BLaER1 treated with 17β-estradiol and CSF1 and Interleukin-3, amounts not matched to agents 10 nM and 100 nM (cell line): ENCODE measurements at regions not wholly inside any gene's neighbourhood (a gene's known extent, or its start where the extent isn't known, plus 50 kb on each side); places are given as distances from the start of the nearest gene placed in this dataset.

Experiments
- H3K27ac ChIP-seq, 11 experiments: shearing (Covaris generic); formaldehyde crosslinking; 2 replicates each; pipeline ENCODE4 v1.8.1; 2022
- H3K27me3 ChIP-seq, 11 experiments: shearing (Covaris generic); formaldehyde crosslinking; 2 replicates each; pipeline ENCODE4 v1.8.1; 2022
- H3K36me3 ChIP-seq, 11 experiments: shearing (Covaris generic); formaldehyde crosslinking; 2 replicates each; pipeline ENCODE4 v1.8.1; 2022
- H3K4me1 ChIP-seq, 10 experiments: shearing (Covaris generic); formaldehyde crosslinking; 2 replicates each; pipeline ENCODE4 v1.8.1; 2022
- H3K4me2 ChIP-seq, 11 experiments: shearing (Covaris generic); formaldehyde crosslinking; 2 replicates each; pipeline ENCODE4 v1.8.1; 2022
- H3K4me3 ChIP-seq, 10 experiments: shearing (Covaris generic); formaldehyde crosslinking; 2 replicates each; pipeline ENCODE4 v1.8.1; 2022
- H3K9ac ChIP-seq, 11 experiments: shearing (Covaris generic); formaldehyde crosslinking; 2 replicates each; pipeline ENCODE4 v1.8.1; 2022
- H3K9me3 ChIP-seq, 11 experiments: shearing (Covaris generic); formaldehyde crosslinking; replicated peaks in 1 of 11; 2 replicates each; pipeline ENCODE4 v1.8.1; 2022
- H4K20me1 ChIP-seq, 11 experiments: shearing (Covaris generic); formaldehyde crosslinking; 2 replicates each; pipeline ENCODE4 v1.8.1; 2022
- Cebpa-rat ChIP-seq, 11 experiments: shearing (Covaris generic); IDR thresholded peaks; 2 replicates each; pipeline ENCODE4 v1.8.1; 2022

GRCh38 chr1:5227114-5227513, 572.7 kb downstream of the AJAP1 start:
- TF ChIP-seq Cebpa-rat (IDR thresholded peaks at IDR 0.05): no peak
- no peaks in the 10 kb centered on the region for H3K4me1 ChIP-seq
- no peaks in the 10 kb centered on the region for H3K27me3 ChIP-seq

GRCh38 chr1:5225707-5226704, 571.6 kb downstream of the AJAP1 start:
- Histone ChIP-seq H4K20me1 (no peaks in the 10 kb centered on the region), H3K9ac (no peak overlapping the region), H3K4me2 (no peak overlapping the region), H3K27me3 (no peaks in the 10 kb centered on the region), H3K27ac (no peak overlapping the region), H3K4me3 (no peak overlapping the region), H3K36me3 (no peaks in the 10 kb centered on the region), H3K4me1 (peaks cover 0 to 4% (median under 1%) of the 10 kb centered on the region in 10 experiments; a peak in 3 of 20 replicates), H3K9me3 (no peaks in the 10 kb centered on the region)
- no peak for TF ChIP-seq Cebpa-rat (IDR thresholded peaks at IDR 0.05)

More at GRCh38 chr1:5227114-5227513, 572.7 kb downstream of the AJAP1 start:
- Histone ChIP-seq H3K36me3 (no peaks in the 10 kb centered on the region), H4K20me1 (no peaks in the 10 kb centered on the region), H3K4me2 (no peak overlapping the region), H3K9ac (no peak overlapping the region), H3K27ac (no peak overlapping the region), H3K4me3 (no peak overlapping the region), H3K9me3 (peaks cover 0 to under 1% (median 0%) of the 10 kb centered on the region in 11 experiments; a peak in 2 of 22 replicates)

GRCh38 chr1:5223206-5223605, 568.8 kb downstream of the AJAP1 start:
- Histone ChIP-seq H3K27ac (no peak overlapping the region), H3K36me3 (no peaks in the 10 kb centered on the region), H4K20me1 (no peaks in the 10 kb centered on the region), H3K4me1 (peaks cover 0 to 13% (median 3%) of the 10 kb centered on the region in 10 experiments; a peak in 5 of 20 replicates), H3K9me3 (no peaks in the 10 kb centered on the region), H3K4me3 (no peak overlapping the region), H3K27me3 (no peaks in the 10 kb centered on the region), H3K4me2 (no peak overlapping the region), H3K9ac (no peak overlapping the region)
- no peak for TF ChIP-seq Cebpa-rat (IDR thresholded peaks at IDR 0.05)

DNA sequence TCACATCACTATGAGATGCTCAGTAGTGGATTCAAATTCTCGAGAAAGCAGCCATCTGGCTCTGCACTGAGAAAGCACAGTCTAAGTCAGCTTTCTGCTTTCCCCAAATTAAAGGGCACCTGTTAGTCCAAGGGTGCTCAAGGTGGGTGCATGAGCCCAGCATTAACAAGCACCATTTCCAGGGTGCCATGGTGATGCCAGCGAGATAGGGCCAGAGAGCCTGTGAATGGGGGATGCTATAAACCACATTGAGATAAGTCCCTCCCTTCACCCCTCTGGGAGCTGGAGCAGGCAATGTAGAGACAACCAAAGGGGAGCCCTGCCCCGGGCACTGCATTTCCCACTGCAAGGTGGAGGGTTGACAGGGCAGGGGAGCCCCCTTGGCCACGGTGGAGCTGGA, 568.2 kb downstream of the AJAP1 start:
- Histone ChIP-seq H4K20me1 (no peaks in the 10 kb centered on the region), H3K9me3 (no peaks in the 10 kb centered on the region), H3K9ac (no peak overlapping the region), H3K27ac (no peak overlapping the region; a peak in 1 of 22 replicates), H3K36me3 (no peaks in the 10 kb centered on the region), H3K4me1 (peaks cover 0 to 13% (median 3%) of the 10 kb centered on the region in 10 experiments; a peak in 5 of 20 replicates), H3K27me3 (no peaks in the 10 kb centered on the region), H3K4me3 (no peak overlapping the region), H3K4me2 (no peak overlapping the region)
- TF ChIP-seq Cebpa-rat (IDR thresholded peaks at IDR 0.05): no peak

GRCh38 chr1:5221451-5221850, 567.0 kb downstream of the AJAP1 start:
- Histone ChIP-seq H3K9ac (no peak overlapping the region), H3K27ac (peak overlapping the region in 1 of 11 experiments; percentile 31; a peak in 1 of 22 replicates), H3K4me3 (no peak overlapping the region), H3K4me2 (peak overlapping the region in 4 of 11 experiments; percentile 9 to 29 (median 26); a peak in 5 of 22 replicates), H3K36me3 (no peaks in the 10 kb centered on the region), H3K4me1 (peaks cover 0 to 13% (median 3%) of the 10 kb centered on the region in 10 experiments; a peak in 5 of 20 replicates), H3K9me3 (no peaks in the 10 kb centered on the region), H4K20me1 (no peaks in the 10 kb centered on the region), H3K27me3 (no peaks in the 10 kb centered on the region)
- TF ChIP-seq Cebpa-rat (IDR thresholded peaks at IDR 0.05): no peak

GRCh38 chr1:5220821-5221220, 566.4 kb downstream of the AJAP1 start:
- Histone ChIP-seq H3K9ac (peak overlapping the region in 1 of 11 experiments; percentile 7; a peak in 1 of 22 replicates), H3K4me2 (peak overlapping the region in 5 of 11 experiments; percentile 9 to 29 (median 25); a peak in 8 of 22 replicates), H3K36me3 (no peaks in the 10 kb centered on the region), H3K4me3 (no peak overlapping the region), H3K27me3 (no peaks in the 10 kb centered on the region), H3K27ac (peak overlapping the region in 2 of 11 experiments; percentile 24 to 53; a peak in 2 of 22 replicates), H4K20me1 (no peaks in the 10 kb centered on the region), H3K4me1 (peaks cover 0 to 13% (median 3%) of the 10 kb centered on the region in 10 experiments; a peak in 5 of 20 replicates), H3K9me3 (no peaks in the 10 kb centered on the region)
- no peak for TF ChIP-seq Cebpa-rat (IDR thresholded peaks at IDR 0.05)

DNA sequence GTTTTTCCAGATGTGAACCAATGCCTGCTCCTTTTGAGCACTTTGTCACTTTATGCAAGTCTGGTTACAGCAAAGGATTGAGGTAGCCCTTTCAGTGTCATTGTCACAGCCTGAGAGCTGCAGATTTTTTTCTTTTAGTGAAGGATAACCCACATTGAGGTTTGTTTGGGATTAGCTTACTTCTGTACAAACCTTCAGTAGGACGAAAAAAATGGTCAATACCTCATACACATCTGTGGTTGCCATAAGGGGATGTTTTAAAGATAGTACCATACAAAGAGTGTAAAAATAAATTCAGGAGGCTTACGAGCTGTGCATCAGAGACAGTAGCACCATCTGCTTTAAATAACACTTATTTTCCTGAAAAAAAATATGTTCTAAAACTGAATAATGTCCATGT, 566.0 kb downstream of the AJAP1 start:
- H3K36me3 ChIP-seq: no peaks in the 10 kb centered on the region
- H3K4me1 ChIP-seq: peaks cover 0 to 13% (median 3%) of the 10 kb centered on the region in 10 experiments; a peak in 5 of 20 replicates
- no peaks in the 10 kb centered on the region for H3K27me3 ChIP-seq
- no peak for TF ChIP-seq Cebpa-rat (IDR thresholded peaks at IDR 0.05)
- peak overlapping the region in 4 of 11 experiments; percentile 9 to 29 (median 26); a peak in 8 of 22 replicates for H3K4me2 ChIP-seq
- no peaks in the 10 kb centered on the region for H4K20me1 ChIP-seq
- H3K27ac ChIP-seq: peak overlapping the region in 3 of 11 experiments; percentile 2 to 53 (median 24); a peak in 2 of 22 replicates
- no peaks in the 10 kb centered on the region for H3K9me3 ChIP-seq
- H3K4me3 ChIP-seq: no peak overlapping the region
- peak overlapping the region in 1 of 11 experiments; percentile 7; a peak in 1 of 22 replicates for H3K9ac ChIP-seq

DNA sequence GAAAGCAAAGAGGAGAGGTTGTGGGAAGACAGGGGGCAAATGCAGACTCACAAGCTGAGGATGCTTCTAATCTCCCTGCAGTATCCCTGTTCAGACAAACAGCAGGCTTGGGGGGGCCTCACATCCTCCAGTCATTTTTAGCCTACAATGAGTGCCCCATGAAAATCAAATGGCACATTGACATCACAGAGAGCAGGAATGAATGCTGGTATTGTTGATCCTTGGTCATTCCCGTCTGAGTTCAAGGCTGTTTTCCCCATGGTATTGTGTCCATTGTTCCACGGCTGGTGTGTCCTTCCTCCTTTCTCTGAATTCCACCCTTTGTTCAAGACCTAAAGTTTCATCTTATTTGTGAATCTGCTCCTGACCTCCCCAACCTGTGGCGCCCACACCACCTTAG, 545.6 kb downstream of the AJAP1 start:
- H3K27me3 ChIP-seq: no peaks in the 10 kb centered on the region
- no peak overlapping the region for H3K27ac ChIP-seq
- no peaks in the 10 kb centered on the region for H3K4me1 ChIP-seq
- TF ChIP-seq Cebpa-rat (IDR thresholded peaks at IDR 0.05): no peak
- peaks cover 0 to 5% (median 0%) of the 10 kb centered on the region in 11 experiments; a peak in 1 of 22 replicates for H3K9me3 ChIP-seq
- H3K4me2 ChIP-seq: no peak overlapping the region
- no peaks in the 10 kb centered on the region for H4K20me1 ChIP-seq
- no peak overlapping the region for H3K9ac ChIP-seq
- H3K4me3 ChIP-seq: no peak overlapping the region
- no peaks in the 10 kb centered on the region for H3K36me3 ChIP-seq

GRCh38 chr1:5198328-5198727, 543.9 kb downstream of the AJAP1 start:
- Histone ChIP-seq H4K20me1 (no peaks in the 10 kb centered on the region), H3K4me2 (no peak overlapping the region), H3K9ac (no peak overlapping the region), H3K4me3 (no peak overlapping the region), H3K27ac (no peak overlapping the region), H3K4me1 (no peaks in the 10 kb centered on the region), H3K9me3 (0 out of 22 replicates have a peak, but pooled peaks cover 0 to under 1% (median 0%) of the 10 kb centered on the region in 11 experiments), H3K36me3 (no peaks in the 10 kb centered on the region), H3K27me3 (no peaks in the 10 kb centered on the region)
- no peak for TF ChIP-seq Cebpa-rat (IDR thresholded peaks at IDR 0.05)
